H9 (cell line): ENCODE measurements at regions not wholly inside any gene's neighbourhood (a gene's known extent, or its start where the extent isn't known, plus 50 kb on each side); places are given as distances from the start of the nearest gene placed in this dataset.

Experiments used
- DNase-seq: peaks from one replicate; pipeline ENCODE4 v3.0.0-alpha.2; 2017
- H2AFZ ChIP-seq: one replicate; pipeline ENCODE4 v1.6.1; 2013; ENCODE audit warnings: mild to moderate bottlenecking, low read length, control low read depth, moderate library complexity
- H2AK5ac ChIP-seq: 2 replicates; pipeline ENCODE4 v1.6.1; 2013; ENCODE audit warnings: low read length, control low read depth, mixed read lengths; ENCODE audit not compliant: insufficient read length
- H2BK120ac ChIP-seq: one replicate; pipeline ENCODE4 v1.6.1; 2013; ENCODE audit warnings: low read depth, mild to moderate bottlenecking, low read length, control low read depth, inconsistent platforms; ENCODE audit not compliant: poor library complexity, severe bottlenecking
- H2BK12ac ChIP-seq: 2 replicates; pipeline ENCODE4 v1.6.1; 2013; ENCODE audit warnings: low read length, control low read depth, mixed read lengths, low read depth; ENCODE audit not compliant: insufficient read length
- H2BK15ac ChIP-seq: 2 replicates; pipeline ENCODE4 v1.6.1; 2013; ENCODE audit warnings: low read depth, low read length, control low read depth
- H2BK20ac ChIP-seq: one replicate; pipeline ENCODE4 v1.6.1; 2013; ENCODE audit warnings: low read depth, mild to moderate bottlenecking, low read length, control low read depth, inconsistent platforms; ENCODE audit not compliant: poor library complexity, severe bottlenecking
- H2BK5ac ChIP-seq: 2 replicates; pipeline ENCODE4 v1.6.1; 2013; ENCODE audit warnings: low read length, control low read depth, mixed read lengths; ENCODE audit not compliant: insufficient read length
- H3K14ac ChIP-seq: 2 replicates; pipeline ENCODE4 v1.6.1; 2013; ENCODE audit warnings: low read length, control low read depth; ENCODE audit not compliant: insufficient read depth
- H3K18ac ChIP-seq: 2 replicates; pipeline ENCODE4 v1.6.1; 2013; ENCODE audit warnings: low read depth, mild to moderate bottlenecking, mixed read lengths, low read length, control low read depth; ENCODE audit not compliant: insufficient read length
- H3K23ac ChIP-seq: 2 replicates; pipeline ENCODE4 v1.6.1; 2013; ENCODE audit warnings: low read length, control low read depth, mixed read lengths, low read depth; ENCODE audit not compliant: insufficient read length
- H3K23me2 ChIP-seq: 2 replicates; pipeline ENCODE4 v1.6.1; 2013; ENCODE audit warnings: low read depth, mild to moderate bottlenecking, mixed read lengths, low read length, control low read depth; ENCODE audit not compliant: insufficient read length, poor library complexity, severe bottlenecking
- H3K27ac ChIP-seq: 2 replicates; pipeline ENCODE4 v1.5.1; 2013; ENCODE audit warnings: low read length, control low read depth, mixed read lengths, low read depth; ENCODE audit not compliant: insufficient read length
- H3K27me3 ChIP-seq: 2 replicates; pipeline ENCODE4 v1.6.1; 2013; ENCODE audit warnings: low read length, control low read depth, inconsistent platforms; ENCODE audit not compliant: insufficient read depth
- H3K4ac ChIP-seq: 2 replicates; pipeline ENCODE4 v1.6.1; 2013; ENCODE audit warnings: low read depth, mild to moderate bottlenecking, control low read depth, inconsistent platforms, low read length, moderate library complexity
- H3K4me1 ChIP-seq: 2 replicates; pipeline ENCODE4 v1.6.1; 2013; ENCODE audit warnings: low read length, control low read depth, inconsistent platforms; ENCODE audit not compliant: insufficient read depth
- H3K4me2 ChIP-seq: 2 replicates; pipeline ENCODE4 v1.6.1; 2013; ENCODE audit warnings: low read length, control low read depth, mixed read lengths; ENCODE audit not compliant: insufficient read length, insufficient read depth
- H3K56ac ChIP-seq: 2 replicates; pipeline ENCODE4 v1.6.1; 2013; ENCODE audit warnings: low read depth, mild to moderate bottlenecking, mixed read lengths, low read length, control low read depth; ENCODE audit not compliant: insufficient read length
- H3K79me1 ChIP-seq: 2 replicates; pipeline ENCODE4 v1.6.1; 2013; ENCODE audit warnings: low read depth, mild to moderate bottlenecking, moderate library complexity, low read length, control low read depth, inconsistent platforms; ENCODE audit not compliant: insufficient read depth, poor library complexity, severe bottlenecking
- H3K79me2 ChIP-seq: 2 replicates; pipeline ENCODE4 v1.6.1; 2013; ENCODE audit warnings: low read length, control low read depth, inconsistent platforms; ENCODE audit not compliant: insufficient read depth
- H3K9ac ChIP-seq: 2 replicates; pipeline ENCODE4 v1.6.1; 2013; ENCODE audit warnings: low read length, control low read depth, mixed read lengths; ENCODE audit not compliant: insufficient read length; ENCODE audit errors: extremely low read depth
- H3K9me3 ChIP-seq: one replicate; pipeline ENCODE4 v1.6.1; 2013; ENCODE audit warnings: low read depth, low read length, inconsistent platforms; ENCODE audit not compliant: control insufficient read depth
- H3T11ph ChIP-seq: one replicate; pipeline ENCODE4 v1.6.1; 2013; ENCODE audit warnings: mild to moderate bottlenecking, low read length, control low read depth, inconsistent platforms
- H4K20me1 ChIP-seq: one replicate; pipeline ENCODE4 v1.6.1; 2013; ENCODE audit not compliant: control insufficient read depth, insufficient read length, insufficient read depth
- H4K5ac ChIP-seq: 2 replicates; pipeline ENCODE4 v1.6.1; 2013; ENCODE audit warnings: low read depth, mild to moderate bottlenecking, mixed read lengths, low read length, control low read depth; ENCODE audit not compliant: insufficient read length
- H4K8ac ChIP-seq: replicated peaks from 2 replicates; pipeline ENCODE4 v1.6.1; 2013; ENCODE audit warnings: low read length, control low read depth, mixed read lengths, low read depth; ENCODE audit not compliant: insufficient read length
- H4K91ac ChIP-seq: 2 replicates; pipeline ENCODE4 v1.6.1; 2013; ENCODE audit warnings: low read depth, mild to moderate bottlenecking, moderate library complexity, mixed read lengths, low read length, control low read depth; ENCODE audit not compliant: insufficient read length
- H3K27ac Mint-ChIP-seq, 3 experiments: 2 replicates in 2 of 3; 3 replicates in 1 of 3; pipeline ENCODE4 v1.8.0; 2020 to 2021; ENCODE audit warnings: mixed read lengths in 3 of 3, mild to moderate bottlenecking in 1 of 3, moderate library complexity in 1 of 3
- H3K27me3 Mint-ChIP-seq: 2 replicates; pipeline ENCODE4 v1.8.0; 2021; ENCODE audit warnings: low read depth, mild to moderate bottlenecking, moderate library complexity, mixed read lengths
- H3K36me3 Mint-ChIP-seq, 3 experiments: 2 replicates in 2 of 3; 3 replicates in 1 of 3; pipeline ENCODE4 v1.8.0; 2020 to 2021; ENCODE audit warnings: low read depth in 3 of 3, mixed read lengths in 3 of 3; ENCODE audit not compliant: insufficient read depth in 1 of 3
- H3K4me1 Mint-ChIP-seq, 2 experiments: 2 replicates each; pipeline ENCODE4 v1.8.0; 2020; ENCODE audit warnings: mixed read lengths in 2 of 2
- H3K4me3 Mint-ChIP-seq, 2 experiments: 2 replicates in 1 of 2; 3 replicates in 1 of 2; pipeline ENCODE4 v1.8.0; 2020 to 2021; ENCODE audit warnings: mild to moderate bottlenecking in 2 of 2, mixed read lengths in 2 of 2, moderate library complexity in 1 of 2
- H3K9me3 Mint-ChIP-seq, 2 experiments: 2 replicates in 1 of 2; 3 replicates in 1 of 2; pipeline ENCODE4 v1.8.0; 2020; ENCODE audit warnings: mild to moderate bottlenecking in 2 of 2, mixed read lengths in 2 of 2, moderate library complexity in 1 of 2
- WGBS: extraction: QIAGEN DNeasy Blood & Tissue Kit; methylation state at CpG from one replicate; pipeline ENCODE4 v1.1.7; 2013; ENCODE audit warnings: missing lambda C conversion rate, low lambda C conversion rate, mixed read lengths; ENCODE audit not compliant: insufficient read length; ENCODE audit errors: extremely low coverage; 5-methylcytosine and 5-hydroxymethylcytosine counted together
- TF ChIP-seq, protein P1 (sequence below): fragments of 200-600 bp; sonication (generic); conservative IDR thresholded peaks from 3 replicates; pipeline ENCODE4 v1.8.0; 2021; ENCODE audit warnings: antibody characterized with exemption, mild to moderate bottlenecking

DNA sequence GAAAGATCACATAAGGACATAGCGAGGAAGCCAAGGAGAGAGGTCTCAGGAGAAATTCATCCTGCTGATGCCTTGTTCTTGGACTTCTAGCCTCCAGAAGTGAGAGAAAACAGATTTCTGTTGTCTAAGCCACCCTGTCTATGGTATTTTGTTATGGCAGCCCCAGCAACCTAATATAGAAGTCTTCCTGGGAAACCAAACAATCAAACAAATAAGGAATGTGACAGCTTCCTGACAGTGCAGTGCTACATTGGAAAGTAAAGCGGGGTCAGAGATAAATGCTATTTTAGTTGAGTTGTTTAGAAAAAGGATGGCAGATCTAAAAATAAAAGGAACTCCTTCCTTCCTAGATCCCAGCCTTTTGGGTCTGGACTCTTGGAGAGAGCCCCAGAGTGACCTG, 443.2 kb upstream of the GYPC start:
- no peak overlapping the region for H3K14ac ChIP-seq
- no peaks in the 10 kb centered on the region for H3K4me1 ChIP-seq
- H4K91ac ChIP-seq = no peak overlapping the region
- H3K9ac ChIP-seq = no peak overlapping the region
- Mint-ChIP-seq H3K27me3 (no peaks in the 10 kb centered on the region), H3K4me3 (no peak overlapping the region), H3K27ac (no peak overlapping the region), H3K9me3 (peaks cover 0 to 8% of the 10 kb centered on the region in 2 experiments; a peak in 2 of 5 replicates), H3K36me3 (no peaks in the 10 kb centered on the region), H3K4me1 (no peaks in the 10 kb centered on the region)
- H2BK12ac ChIP-seq = no peak overlapping the region
- H3K27ac ChIP-seq = no peak overlapping the region
- no peaks in the 10 kb centered on the region for H3K79me2 ChIP-seq
- no peak overlapping the region for H3K56ac ChIP-seq
- H3K4me2 ChIP-seq = no peak overlapping the region
- H4K20me1 ChIP-seq = no peaks in the 10 kb centered on the region
- H4K8ac ChIP-seq = no peak overlapping the region
- no CpG with 5 or more reads among the region's 2 CpGs for WGBS
- H3K23me2 ChIP-seq = no peaks in the 10 kb centered on the region
- H2AFZ ChIP-seq = no peak overlapping the region
- no peak overlapping the region for H2BK15ac ChIP-seq
- H3K27me3 ChIP-seq = no peaks in the 10 kb centered on the region
- no peak overlapping the region for H2BK120ac ChIP-seq
- no peaks in the 10 kb centered on the region for H3K9me3 ChIP-seq
- H3K18ac ChIP-seq = no peak overlapping the region
- H2BK5ac ChIP-seq = no peak overlapping the region
- no peaks in the 10 kb centered on the region for H3K79me1 ChIP-seq
- no peak overlapping the region for H2BK20ac ChIP-seq
- H3T11ph ChIP-seq = no peak overlapping the region
- no peak overlapping the region for H2AK5ac ChIP-seq
- no peak overlapping the region for H3K23ac ChIP-seq
- no peak overlapping the region for H3K4ac ChIP-seq
- H4K5ac ChIP-seq = no peak overlapping the region
- DNase-seq = no peak
- TF ChIP-seq, protein P1, sequence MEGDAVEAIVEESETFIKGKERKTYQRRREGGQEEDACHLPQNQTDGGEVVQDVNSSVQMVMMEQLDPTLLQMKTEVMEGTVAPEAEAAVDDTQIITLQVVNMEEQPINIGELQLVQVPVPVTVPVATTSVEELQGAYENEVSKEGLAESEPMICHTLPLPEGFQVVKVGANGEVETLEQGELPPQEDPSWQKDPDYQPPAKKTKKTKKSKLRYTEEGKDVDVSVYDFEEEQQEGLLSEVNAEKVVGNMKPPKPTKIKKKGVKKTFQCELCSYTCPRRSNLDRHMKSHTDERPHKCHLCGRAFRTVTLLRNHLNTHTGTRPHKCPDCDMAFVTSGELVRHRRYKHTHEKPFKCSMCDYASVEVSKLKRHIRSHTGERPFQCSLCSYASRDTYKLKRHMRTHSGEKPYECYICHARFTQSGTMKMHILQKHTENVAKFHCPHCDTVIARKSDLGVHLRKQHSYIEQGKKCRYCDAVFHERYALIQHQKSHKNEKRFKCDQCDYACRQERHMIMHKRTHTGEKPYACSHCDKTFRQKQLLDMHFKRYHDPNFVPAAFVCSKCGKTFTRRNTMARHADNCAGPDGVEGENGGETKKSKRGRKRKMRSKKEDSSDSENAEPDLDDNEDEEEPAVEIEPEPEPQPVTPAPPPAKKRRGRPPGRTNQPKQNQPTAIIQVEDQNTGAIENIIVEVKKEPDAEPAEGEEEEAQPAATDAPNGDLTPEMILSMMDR = no peak
